ENCODE measurements at regions not wholly inside any gene's neighbourhood (a gene's known extent, or its start where the extent isn't known, plus 50 kb on each side); places are given as distances from the start of the nearest gene placed in this dataset.
"Not testable (repeated sequence)": the region's sequence is repeated elsewhere in the genome, so short reads cannot be mapped to it uniquely, and the experiment has no call there.

- H3K27ac ChIP-seq: no peak overlapping the region
- H3K36me3 ChIP-seq: no peaks in the 10 kb centered on the region
- H3K4me3 ChIP-seq: no peak overlapping the region
- no peak for DNase-seq (ENCODE audit: low spot score in 2 of 2)
- H3K4me1 ChIP-seq: no peaks in the 10 kb centered on the region
- H3K27me3 ChIP-seq: no peaks in the 10 kb centered on the region
- intact Hi-C loops (cut with DNase I; ENCODE audit: low total_unique reads): no loop called here
- TF ChIP-seq CTCF (IDR thresholded peaks at IDR 0.05) (no peak), POLR2AphosphoS5 (IDR thresholded peaks at IDR 0.05) (no peak), POLR2A (IDR thresholded peaks at IDR 0.05) (no peak)
- H3K9me3 ChIP-seq: no peaks in the 10 kb centered on the region
Measured at GRCh38 chr11:97567801-97568200, 1178.0 kb downstream of the JRKL start.

GRCh38 chr11:97570636-97571035 lies 1180.8 kb downstream of the JRKL start:
- no peak for TF ChIP-seq POLR2A (IDR thresholded peaks at IDR 0.05)
- no peak for TF ChIP-seq POLR2AphosphoS5 (IDR thresholded peaks at IDR 0.05)
- no peak for TF ChIP-seq CTCF (IDR thresholded peaks at IDR 0.05)
- Histone ChIP-seq H3K4me1 (no peaks in the 10 kb centered on the region), H3K4me3 (no peak overlapping the region), H3K27me3 (no peaks in the 10 kb centered on the region), H3K36me3 (no peaks in the 10 kb centered on the region), H3K27ac (no peak overlapping the region), H3K9me3 (no peaks in the 10 kb centered on the region)
- no peak for DNase-seq (ENCODE audit: low spot score in 2 of 2)
- intact Hi-C loops (cut with DNase I; ENCODE audit: low total_unique reads): no loop called here

- intact Hi-C loops (cut with DNase I; ENCODE audit: low total_unique reads); H3K4me1 ChIP-seq; DNase-seq (ENCODE audit: low spot score in 2 of 2); H3K27me3 ChIP-seq; H3K9me3 ChIP-seq; H3K4me3 ChIP-seq; H3K36me3 ChIP-seq; H3K27ac ChIP-seq: not testable (repeated sequence)
Measured at GRCh38 chr11:97573771-97574170, 1184.0 kb downstream of the JRKL start.

- Histone ChIP-seq H3K36me3 (no peaks in the 10 kb centered on the region), H3K4me3 (no peak overlapping the region), H3K4me1 (no peaks in the 10 kb centered on the region), H3K27ac (no peak overlapping the region), H3K27me3 (no peaks in the 10 kb centered on the region), H3K9me3 (no peaks in the 10 kb centered on the region)
- TF ChIP-seq CTCF (IDR thresholded peaks at IDR 0.05): no peak
- no peak for TF ChIP-seq POLR2A (IDR thresholded peaks at IDR 0.05)
- TF ChIP-seq POLR2AphosphoS5 (IDR thresholded peaks at IDR 0.05): no peak
- no peak for DNase-seq (ENCODE audit: low spot score in 2 of 2)
- intact Hi-C loops (cut with DNase I; ENCODE audit: low total_unique reads): no loop called here
Measured at GRCh38 chr11:97574976-97575665, 1185.3 kb downstream of the JRKL start.

GRCh38 chr11:97607291-97608000 lies 1217.6 kb downstream of the JRKL start:
- no peak for DNase-seq (ENCODE audit: low spot score in 2 of 2)
- intact Hi-C loops (cut with DNase I; ENCODE audit: low total_unique reads): no loop called here
- H3K36me3 ChIP-seq: no peaks in the 10 kb centered on the region
- H3K4me3 ChIP-seq: no peak overlapping the region
- H3K27ac ChIP-seq: no peak overlapping the region
- H3K27me3 ChIP-seq: no peaks in the 10 kb centered on the region
- TF ChIP-seq POLR2A (IDR thresholded peaks at IDR 0.05): no peak
- no peak for TF ChIP-seq POLR2AphosphoS5 (IDR thresholded peaks at IDR 0.05)
- no peak for TF ChIP-seq CTCF (IDR thresholded peaks at IDR 0.05)
- no peaks in the 10 kb centered on the region for H3K4me1 ChIP-seq
- H3K9me3 ChIP-seq: peaks cover 11 to 33% of the 10 kb centered on the region in 2 donors

Measured in breast epithelium (tissue), 4 donors.